Hepatocyte (in vitro differentiated cells): ENCODE measurements at regions not wholly inside any gene's neighbourhood (a gene's known extent, or its start where the extent isn't known, plus 50 kb on each side); places are given as distances from the start of the nearest gene placed in this dataset.

ENCODE experiments used
- CTCF ChIP-seq: fragments of 200-600 bp; sonication (generic); IDR thresholded peaks from 2 replicates; pipeline ENCODE4 v1.5.1; 2016; ENCODE audit warnings: antibody characterized with exemption, mild to moderate bottlenecking; ENCODE audit not compliant: poor library complexity
- EZH2 ChIP-seq: fragments of 200-600 bp; sonication (generic); IDR thresholded peaks from 2 replicates; pipeline ENCODE4 v1.6.1; 2016; ENCODE audit warnings: antibody characterized with exemption, mild to moderate bottlenecking, borderline replicate concordance
- EZH2phosphoT487 ChIP-seq: fragments of 200-600 bp; sonication (generic); IDR thresholded peaks from one replicate; pipeline ENCODE4 v1.6.1; 2018; ENCODE audit warnings: antibody characterized with exemption, mild to moderate bottlenecking, low read depth, moderate library complexity; ENCODE audit not compliant: unreplicated experiment, severe bottlenecking

GRCh38 chr18:69172046-69172445, 228.6 kb upstream of the DOK6 start:
- TF ChIP-seq CTCF (no peak), EZH2phosphoT487 (no peak), EZH2 (no peak)
